C4-2B (cell line): ENCODE measurements at regions not wholly inside any gene's neighbourhood (a gene's known extent, or its start where the extent isn't known, plus 50 kb on each side); places are given as distances from the start of the nearest gene placed in this dataset.

Experiments used
- CTCF ChIP-seq: fragments of 450-650 bp; conservative IDR thresholded peaks from 2 replicates; pipeline ENCODE4 v1.5.1; 2017; ENCODE audit warnings: mild to moderate bottlenecking
- ZFX ChIP-seq: fragments of 450-650 bp; IDR thresholded peaks from 2 replicates; pipeline ENCODE4 v1.6.1; 2017

DNA sequence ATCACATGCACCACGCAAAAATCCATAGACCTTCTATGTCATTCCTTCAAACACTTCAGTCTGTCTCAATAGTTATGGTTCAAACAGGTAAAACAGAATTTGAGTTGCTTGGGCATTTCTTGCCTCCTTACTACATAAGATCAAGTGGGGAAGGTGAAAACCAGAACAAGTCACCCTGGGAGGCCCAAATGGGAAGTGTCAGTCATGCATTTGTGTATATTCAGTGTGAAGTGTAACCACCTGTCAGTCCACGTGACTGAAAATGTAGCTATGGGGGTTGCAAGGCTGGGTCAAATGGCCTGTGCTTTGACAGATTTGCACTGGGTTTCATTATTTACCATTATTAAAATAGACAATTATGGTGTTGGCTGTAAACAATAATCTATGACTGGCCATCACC lies 176.6 kb upstream of the VIPR2 start:
- TF ChIP-seq CTCF: no peak
- TF ChIP-seq ZFX: no peak
